HG02938 (cell line): ENCODE measurements at regions not wholly inside any gene's neighbourhood (a gene's known extent, or its start where the extent isn't known, plus 50 kb on each side); places are given as distances from the start of the nearest gene placed in this dataset.
"Not testable (repeated sequence)": the region's sequence is repeated elsewhere in the genome, so short reads cannot be mapped to it uniquely, and the experiment has no call there.

ENCODE experiments used
- ATAC-seq: cut with Tn5 transposase; IDR thresholded peaks from one replicate; pipeline ENCODE4 v1.9.1; 2021; ENCODE audit warnings: mild to moderate bottlenecking, moderate library complexity; ENCODE audit not compliant: unreplicated experiment

DNA sequence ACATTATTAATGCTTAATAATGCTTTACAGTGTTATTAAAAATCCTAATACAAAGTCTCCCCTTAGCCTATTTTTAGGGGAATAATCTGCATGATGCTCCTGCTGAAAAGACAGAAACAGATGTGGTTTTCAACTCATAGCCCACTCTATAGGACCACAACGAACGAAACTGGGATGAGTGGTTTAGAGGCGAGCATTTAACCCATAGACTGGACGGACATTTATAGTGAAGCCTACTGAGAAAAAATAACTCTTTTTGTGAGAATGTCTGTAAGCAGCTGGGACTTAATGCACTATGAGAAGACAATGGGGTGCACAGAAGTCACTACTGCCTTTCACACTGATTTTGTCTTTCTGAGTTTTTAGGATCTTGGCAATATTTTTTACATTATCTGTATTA lies 1599.6 kb upstream of the B3GALT2 start:
- ATAC-seq: no peak

DNA sequence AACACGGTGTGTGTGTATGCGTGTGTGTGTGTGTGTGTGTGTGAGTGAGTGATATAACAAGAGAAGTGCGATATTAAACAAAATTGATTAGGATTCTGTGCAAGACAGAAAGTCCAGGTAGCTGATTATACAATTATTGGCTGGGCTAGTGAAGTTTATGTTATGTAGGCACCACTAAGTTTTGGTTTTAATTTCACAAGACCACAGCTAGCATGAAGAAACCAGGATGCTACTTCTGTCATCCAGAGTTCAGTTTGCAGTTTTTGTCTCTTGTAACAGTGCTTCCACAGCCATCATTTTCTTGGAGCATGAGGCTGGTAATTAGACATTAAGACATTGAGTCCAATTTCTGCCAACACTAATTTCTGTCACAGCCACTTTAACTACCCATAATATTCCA lies 1590.2 kb upstream of the B3GALT2 start:
- no peak for ATAC-seq

DNA sequence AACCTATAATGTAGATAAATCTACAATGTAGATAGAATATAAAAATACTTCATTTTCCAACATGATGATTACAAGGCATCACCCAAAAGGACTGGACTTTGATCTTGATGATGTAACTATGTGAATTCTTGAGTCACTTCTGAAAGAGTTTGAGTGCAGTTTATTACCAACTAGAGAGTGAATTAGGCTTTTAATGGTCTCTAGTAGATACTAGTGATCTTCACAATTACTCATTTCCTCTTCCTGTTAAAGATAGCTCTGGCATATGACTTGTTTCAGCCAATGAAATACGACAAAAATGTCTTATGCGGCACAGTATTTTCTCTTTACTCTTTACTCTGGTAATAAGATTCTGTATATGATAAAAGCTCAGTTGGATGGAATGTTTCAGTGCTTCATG lies 1588.1 kb upstream of the B3GALT2 start:
- peak; percentile 60 for ATAC-seq

DNA sequence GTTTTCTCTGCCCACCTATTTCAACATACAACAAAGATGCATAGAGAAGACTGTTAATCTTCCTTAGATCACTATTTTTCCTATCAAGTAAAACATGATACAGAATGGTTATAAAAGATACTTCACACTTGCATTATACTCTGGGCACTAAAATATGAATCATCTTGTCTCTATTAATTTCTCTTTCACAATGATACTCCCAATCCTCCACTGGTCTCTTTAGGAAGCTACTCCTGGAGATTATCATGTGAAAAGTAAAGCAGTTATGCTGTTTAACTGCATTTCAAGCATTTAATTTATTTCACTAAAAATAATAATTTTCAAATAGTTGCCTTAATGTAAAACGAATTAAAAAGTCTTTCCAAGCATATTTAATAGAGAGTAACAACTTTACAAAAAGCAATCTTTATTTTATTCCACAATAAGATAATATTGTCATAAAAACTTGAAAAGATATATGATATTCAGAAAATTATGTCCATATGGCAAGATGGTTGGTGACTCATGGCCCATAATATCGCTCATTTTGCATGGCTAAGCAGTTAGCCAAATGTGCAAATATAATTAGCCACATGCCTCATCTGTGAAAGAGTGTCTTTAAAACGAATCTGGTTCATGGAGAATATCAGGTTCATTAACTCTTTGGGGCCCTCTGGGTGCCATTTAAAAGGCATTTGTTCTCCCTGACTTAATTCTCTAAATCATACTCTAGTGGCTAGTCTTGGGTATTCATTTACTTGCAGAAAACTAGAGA lies 1569.0 kb upstream of the B3GALT2 start:
- ATAC-seq: no peak

DNA sequence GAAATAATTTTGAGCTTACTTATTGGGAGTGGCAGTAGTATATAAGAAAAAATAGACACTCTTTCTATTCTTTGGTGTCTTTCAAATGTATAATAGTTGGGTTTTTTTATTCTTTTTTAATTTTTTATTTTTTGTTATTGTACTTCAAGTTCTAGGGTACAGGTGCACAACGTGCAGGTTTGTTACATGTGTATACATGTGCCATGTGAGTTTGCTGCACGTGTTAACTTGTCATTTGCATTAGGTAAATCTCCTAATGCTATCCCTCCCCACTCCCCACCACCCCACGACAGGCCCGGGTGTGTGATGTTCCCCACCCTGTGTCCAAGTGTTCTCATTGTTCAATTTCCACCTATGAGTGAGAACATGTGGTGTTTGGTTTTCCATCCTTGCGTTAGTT lies 1552.4 kb upstream of the B3GALT2 start:
- not testable (repeated sequence) for ATAC-seq

DNA sequence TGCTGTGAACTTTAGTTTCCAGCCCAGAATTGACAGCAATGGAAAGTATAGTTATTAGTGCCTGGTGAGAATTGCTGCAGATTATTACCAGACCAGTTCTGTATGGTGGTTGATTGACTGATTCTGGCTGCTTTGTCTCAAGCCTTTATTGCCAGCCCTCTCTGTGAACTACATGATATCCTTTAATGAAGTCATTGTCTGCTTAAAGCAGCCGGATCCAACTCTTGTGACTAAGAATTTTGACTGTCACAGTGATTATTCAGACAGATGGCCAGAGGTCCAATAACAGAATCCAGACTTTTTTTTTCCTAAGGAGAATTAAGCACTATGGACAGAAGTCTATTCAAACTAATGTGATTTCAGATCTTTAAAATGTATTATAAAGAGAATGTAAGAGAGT lies 1548.6 kb upstream of the B3GALT2 start:
- no peak for ATAC-seq

DNA sequence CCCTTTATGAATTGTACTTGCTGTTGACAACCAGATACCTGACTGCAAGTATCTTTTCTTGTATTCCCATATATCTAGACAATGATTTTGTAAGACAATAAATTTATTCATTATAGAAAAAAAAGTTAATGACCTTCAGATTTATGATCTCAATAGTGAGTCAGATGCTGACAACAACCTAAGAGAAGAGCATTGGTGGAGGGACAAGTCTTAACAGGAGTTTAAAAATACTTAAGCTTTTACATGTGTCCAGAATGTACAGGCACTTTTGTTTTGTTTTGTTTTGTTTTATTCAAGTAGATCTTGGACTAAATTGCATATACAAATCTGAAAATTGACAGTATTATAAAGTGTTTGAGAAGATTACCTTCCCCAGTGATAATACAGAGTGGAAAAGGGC lies 1544.6 kb upstream of the B3GALT2 start:
- no peak for ATAC-seq

DNA sequence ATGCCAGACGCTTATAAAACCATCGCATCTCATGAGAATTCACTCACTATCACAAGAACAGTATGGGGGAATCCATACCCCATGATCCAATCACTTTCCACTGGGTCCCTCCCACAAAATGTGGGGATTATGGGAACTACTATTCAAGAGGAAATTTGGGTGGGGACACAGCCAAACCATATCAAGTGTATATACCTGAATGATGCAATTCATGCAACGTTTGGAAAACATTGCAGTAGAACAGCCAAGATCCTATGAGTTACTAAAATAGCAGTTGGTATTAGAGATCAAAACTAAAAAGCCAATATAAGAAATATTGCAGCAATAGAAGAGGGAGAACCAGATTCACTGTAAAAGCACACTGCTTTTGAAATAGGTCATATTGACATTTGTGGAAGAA lies 1543.9 kb upstream of the B3GALT2 start:
- ATAC-seq: no peak

DNA sequence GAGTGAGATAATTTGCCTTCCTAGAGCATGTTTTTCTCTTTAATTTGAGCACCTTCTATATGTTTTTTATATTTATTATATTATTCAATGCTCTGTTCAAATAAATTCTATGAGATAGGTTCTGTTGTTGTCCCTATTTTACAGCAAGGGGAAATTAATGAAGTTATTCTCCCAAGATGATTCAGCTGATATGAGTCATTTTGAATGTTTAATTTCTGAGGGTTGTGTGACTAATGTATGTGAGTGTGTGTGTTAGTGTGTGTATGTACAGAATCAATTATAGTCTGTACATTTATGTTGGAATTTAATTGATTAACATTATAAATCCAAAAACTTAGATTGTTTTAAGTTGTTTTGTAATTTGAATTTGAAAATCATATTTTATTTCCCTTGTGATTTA lies 1536.7 kb upstream of the B3GALT2 start:
- ATAC-seq: no peak

DNA sequence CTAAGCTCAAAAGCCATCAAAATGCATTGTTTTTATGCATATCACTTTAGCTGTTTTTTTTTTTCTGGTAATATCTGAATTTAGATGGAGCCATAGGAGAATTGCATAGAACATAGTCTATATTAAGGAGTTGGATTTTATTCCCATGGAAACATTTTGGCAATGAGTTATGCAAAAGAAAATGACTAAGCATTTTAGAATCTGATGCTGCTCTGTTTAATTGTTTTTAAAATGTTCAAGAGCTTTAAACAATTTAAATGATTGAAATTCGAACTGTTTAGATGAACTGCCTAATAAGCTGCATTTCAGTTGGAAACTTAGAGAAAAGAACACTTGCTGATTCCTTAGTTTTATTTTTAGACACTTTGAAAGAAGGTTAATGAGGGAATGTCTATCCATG lies 1531.5 kb upstream of the B3GALT2 start:
- ATAC-seq: no peak

DNA sequence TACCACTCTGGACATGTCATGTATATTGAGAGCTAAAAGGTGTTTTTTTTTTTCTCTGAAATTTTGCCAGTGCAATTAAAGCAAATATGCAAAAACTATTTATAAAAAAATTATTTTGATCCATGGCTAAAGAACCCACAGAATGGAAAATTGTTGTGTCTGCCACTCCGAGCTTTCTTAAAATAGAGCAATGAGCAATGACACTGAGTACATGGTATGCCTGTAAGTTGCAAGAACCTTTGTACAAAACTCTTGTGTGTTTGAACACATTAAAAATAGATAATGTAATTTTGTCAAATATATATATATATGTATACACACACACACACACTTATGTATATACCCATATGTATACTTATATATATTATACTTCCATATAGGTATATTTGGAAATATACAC lies 1530.9 kb upstream of the B3GALT2 start:
- no peak for ATAC-seq

DNA sequence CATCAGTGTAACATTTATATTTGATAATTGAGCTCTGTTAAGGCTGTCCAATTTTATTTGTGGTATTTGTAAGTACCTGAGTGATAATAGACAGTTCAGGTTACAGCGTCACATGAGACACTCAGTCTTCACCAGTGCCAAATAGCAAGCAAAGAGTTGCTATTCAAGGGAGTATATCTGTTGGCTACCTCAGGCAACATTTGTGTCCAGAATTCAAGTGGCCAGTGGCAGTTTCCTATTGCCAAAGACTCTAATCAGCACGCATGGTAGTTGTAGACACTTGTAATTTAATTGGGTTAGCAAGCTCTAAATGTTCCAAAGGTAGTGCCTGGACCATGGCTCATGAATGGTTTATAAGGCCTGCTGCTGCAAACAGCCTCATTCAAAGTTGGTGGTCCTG lies 1524.3 kb upstream of the B3GALT2 start:
- no peak for ATAC-seq

DNA sequence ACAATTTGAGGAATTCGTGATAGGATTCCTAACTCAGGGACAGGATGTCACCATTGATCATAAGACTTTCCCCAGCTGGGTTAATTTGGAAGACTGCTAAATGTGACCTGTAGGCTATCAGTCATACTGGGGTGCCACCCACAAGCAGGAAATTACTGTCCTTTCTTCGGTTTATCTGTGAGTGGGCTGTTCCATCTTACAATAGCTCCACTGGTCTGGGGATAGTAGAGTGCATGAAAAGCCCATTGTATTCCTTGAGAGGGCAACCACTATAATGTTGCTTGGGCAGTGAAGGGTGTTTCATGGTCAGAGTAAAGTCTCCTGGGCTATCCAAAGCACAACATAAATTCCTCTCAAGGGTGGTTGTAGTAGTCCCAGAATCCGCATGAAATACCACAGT lies 1523.0 kb upstream of the B3GALT2 start:
- no peak for ATAC-seq

DNA sequence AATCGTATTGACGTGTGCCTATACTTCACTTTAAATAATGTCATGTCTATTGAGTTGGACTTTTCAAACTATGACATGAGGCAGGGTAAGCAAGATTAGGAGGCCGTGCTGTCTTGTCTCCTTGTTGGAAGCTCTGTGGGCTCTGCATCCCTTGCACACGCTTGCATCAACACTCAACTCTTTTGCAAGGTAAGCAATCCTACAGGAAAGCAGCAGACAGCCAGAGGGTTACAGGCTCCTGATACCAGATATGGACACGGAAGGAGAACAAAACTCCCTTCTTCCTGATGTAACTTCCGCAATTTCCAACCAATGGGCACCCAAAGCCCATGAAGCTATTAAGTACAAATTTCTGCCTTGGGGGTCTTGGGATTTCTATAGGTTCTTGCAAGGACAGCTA lies 1520.7 kb upstream of the B3GALT2 start:
- no peak for ATAC-seq

DNA sequence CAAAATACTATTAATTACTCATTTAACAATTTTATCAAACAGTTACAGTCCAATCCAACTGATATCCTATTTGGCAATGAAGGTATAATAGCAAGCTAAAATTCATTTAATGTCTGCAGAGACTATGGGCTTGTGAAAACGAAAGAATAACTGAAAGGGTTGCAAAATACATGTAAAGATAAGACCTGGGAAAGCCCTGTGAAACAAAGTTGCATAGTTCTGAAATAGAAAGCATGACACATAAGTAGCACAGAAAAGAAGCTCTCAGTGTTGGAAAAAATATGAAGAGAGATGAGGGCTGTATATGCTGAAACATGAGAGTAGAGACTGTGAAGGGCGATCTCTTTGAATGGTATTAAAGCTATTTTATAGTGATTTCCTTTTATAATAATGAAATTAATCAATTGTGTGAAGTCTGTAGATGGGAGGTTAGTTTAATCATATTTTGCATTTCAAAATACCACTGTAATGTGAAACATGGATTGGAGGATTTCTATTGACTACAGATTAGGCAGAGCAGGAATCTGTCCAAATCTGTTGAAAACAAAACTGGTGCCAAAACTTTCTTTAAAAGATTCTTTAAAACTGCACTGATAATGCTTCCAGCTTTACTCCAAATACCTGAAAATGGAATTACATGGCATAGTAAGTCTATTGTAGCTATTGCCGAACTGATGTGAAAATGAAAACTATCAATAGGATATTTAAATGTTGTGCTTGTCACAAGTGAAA lies 1518.9 kb upstream of the B3GALT2 start:
- no peak for ATAC-seq

DNA sequence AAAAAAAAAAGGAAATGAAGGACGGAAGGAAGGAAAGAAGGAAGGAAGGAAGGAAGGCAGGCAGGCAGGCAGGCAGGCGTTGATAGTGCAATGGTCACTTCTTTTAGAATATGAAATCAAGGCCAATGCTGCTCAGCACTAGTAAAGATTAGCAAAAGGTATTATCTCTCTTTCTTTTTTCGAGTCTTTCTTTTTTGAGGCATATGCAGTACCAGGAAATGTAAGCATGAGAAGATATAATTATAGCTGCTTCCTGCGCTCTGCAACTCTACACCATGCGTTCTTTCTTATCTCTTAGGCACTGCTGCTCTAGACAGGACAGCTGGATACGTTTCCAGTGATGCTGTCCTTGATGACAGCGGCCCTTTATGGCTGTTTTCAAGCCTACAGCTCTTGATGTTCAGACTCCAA lies 1512.5 kb upstream of the B3GALT2 start:
- no peak for ATAC-seq

DNA sequence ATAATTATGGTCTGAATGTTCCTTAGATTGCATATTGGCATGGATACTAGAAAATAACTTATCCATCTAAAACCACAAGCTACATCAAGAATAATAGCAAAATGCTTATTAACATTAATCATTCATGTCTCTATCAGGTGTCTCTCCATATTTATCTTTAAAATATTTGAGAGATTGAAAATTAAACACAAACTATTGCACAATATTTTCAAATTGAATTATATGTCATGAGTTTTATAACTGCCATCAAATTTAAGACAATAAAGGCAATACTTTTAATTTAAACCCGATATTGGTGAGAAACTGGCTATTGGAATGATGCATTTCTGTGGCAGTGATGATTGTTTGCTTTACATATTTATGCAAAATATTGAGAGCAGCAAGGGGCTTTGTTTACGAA lies 1506.8 kb upstream of the B3GALT2 start:
- ATAC-seq: no peak

DNA sequence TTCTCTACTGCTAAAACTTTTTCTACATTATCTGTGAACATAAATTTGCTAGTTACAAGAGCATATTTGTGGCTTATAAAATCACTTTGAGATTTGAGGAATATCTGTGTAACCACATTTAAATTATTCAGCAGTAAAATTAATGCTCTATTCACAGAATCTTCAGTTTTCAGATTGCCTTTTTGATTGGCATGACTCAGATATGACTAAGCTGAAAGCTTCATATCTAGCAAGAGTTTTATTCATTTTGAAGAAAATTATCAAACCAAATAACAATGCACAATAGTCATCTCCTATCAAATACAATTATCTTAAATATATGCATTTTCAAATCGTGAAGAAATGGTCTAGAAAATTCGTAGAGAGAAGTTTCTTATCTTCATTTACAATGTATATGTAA lies 1498.2 kb upstream of the B3GALT2 start:
- no peak for ATAC-seq

DNA sequence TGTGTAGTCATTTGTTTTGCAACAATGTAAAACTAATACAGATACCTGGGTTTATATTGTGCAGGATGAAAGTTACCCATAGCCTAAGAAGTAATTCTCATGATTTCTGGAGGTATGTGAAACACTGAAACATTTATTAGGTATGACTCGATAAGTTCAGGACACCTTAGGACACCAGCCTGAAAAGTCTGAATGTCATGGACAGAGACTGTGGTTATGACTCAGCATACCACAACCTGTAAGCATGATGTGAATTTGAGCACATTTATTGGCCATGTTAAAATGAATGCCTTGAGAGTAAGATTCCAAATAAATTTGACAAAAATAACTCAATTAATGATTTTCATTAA lies 1471.7 kb upstream of the B3GALT2 start:
- no peak for ATAC-seq

DNA sequence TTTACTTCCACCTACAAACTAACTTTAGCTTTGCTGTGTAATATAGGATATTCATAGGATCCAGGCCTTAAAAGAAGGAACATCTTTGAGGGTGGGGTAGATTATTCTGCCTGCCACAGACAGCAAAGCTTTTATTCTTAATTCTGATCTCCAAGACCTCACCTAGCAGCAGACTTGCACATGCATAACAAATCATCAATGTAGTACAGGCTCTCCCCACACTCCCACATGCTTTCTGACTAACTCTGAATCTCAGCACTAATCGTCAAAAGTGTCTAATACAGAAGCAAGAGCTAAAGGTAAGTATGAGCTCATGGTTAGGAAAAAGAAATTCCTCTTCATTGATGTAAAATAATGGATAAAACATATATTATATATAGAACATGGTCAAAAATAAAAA lies 1468.5 kb upstream of the B3GALT2 start:
- ATAC-seq: no peak

DNA sequence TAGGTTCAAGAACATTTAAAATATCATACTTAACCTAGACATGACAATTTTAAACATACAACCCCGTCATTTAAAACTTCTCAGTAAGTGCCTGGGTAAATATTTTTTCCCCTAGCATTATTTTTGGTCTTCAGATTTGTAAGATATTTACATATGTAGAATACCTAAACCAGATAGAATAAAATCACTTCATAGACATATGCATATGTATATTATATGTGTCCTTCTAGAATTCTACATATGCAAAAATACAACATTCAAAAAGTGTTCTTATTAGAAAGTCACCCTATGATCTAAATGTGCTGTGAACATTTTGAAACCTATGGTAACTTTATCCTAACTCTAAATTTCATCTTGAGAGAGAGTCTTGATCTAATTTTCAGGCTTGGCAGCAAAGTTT lies 1467.0 kb upstream of the B3GALT2 start:
- no peak for ATAC-seq

DNA sequence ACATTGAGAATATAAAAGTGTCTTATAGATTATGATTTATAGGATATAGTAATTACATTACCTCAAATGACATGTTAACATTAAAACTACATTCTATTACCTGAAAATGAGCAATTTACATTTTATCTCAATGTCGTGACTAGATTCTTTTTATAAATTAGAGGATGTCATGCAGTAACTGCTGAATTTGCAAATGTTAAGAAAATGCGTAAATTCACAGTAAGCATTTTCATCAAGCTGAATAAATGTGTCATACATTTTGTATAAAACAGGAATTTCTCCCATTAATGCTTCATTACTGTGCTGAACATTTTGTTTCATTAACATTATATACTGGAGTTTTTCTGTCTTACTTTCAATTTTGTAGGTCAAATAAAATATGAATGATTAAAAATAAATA lies 1460.7 kb upstream of the B3GALT2 start:
- no peak for ATAC-seq

DNA sequence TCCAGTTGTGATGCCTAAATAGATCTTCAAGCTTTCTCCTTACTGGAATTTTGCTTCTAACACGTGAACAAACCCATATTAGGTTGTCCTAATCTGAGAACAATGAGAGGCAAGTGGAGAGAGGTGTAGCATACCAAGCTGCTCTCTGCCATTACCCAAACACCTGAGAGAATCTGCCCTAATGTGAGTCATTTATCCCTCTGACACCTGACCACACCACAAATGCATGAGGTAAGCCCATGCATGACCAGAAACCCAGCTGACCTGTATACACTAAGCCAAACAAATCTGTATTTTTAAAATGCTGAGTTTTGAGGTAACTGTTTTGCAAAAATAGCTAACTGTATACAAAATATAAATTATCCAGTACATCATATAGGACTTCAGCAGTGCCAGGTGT lies 1458.1 kb upstream of the B3GALT2 start:
- no peak for ATAC-seq
